HG02763 (cell line): ENCODE measurements at regions not wholly inside any gene's neighbourhood (a gene's known extent, or its start where the extent isn't known, plus 50 kb on each side); places are given as distances from the start of the nearest gene placed in this dataset.
"Not testable (repeated sequence)": the region's sequence is repeated elsewhere in the genome, so short reads cannot be mapped to it uniquely, and the experiment has no call there.

Experiments used
- ATAC-seq: cut with Tn5 transposase; IDR thresholded peaks from one replicate; pipeline ENCODE4 v1.9.1; 2021; ENCODE audit warnings: mild to moderate bottlenecking, moderate library complexity; ENCODE audit not compliant: unreplicated experiment

- ATAC-seq: no peak
Measured at GRCh38 chr3:105108823-105109222, 257.9 kb upstream of the ALCAM start.

- no peak for ATAC-seq
Measured at GRCh38 chr3:105118905-105119304, 247.8 kb upstream of the ALCAM start.

GRCh38 chr3:105119801-105120340 lies 246.8 kb upstream of the ALCAM start:
- no peak for ATAC-seq

- ATAC-seq: no peak
Measured at GRCh38 chr3:105130911-105131310, 235.8 kb upstream of the ALCAM start.

- ATAC-seq: no peak
Measured at GRCh38 chr3:105137911-105138310, 228.8 kb upstream of the ALCAM start.

- no peak for ATAC-seq
Measured at GRCh38 chr3:105139881-105140560, 226.7 kb upstream of the ALCAM start.

- ATAC-seq: no peak
Measured at GRCh38 chr3:105140899-105141367, 225.8 kb upstream of the ALCAM start.

- no peak for ATAC-seq
Measured at GRCh38 chr3:105144837-105145236, 221.9 kb upstream of the ALCAM start.

- no peak for ATAC-seq
Measured at GRCh38 chr3:105145511-105145910, 221.2 kb upstream of the ALCAM start.

- ATAC-seq: not testable (repeated sequence)
Measured at GRCh38 chr3:105149197-105149596, 217.5 kb upstream of the ALCAM start.

GRCh38 chr3:105152987-105153386 lies 213.7 kb upstream of the ALCAM start:
- ATAC-seq: no peak

GRCh38 chr3:105154692-105155091 lies 212.0 kb upstream of the ALCAM start:
- no peak for ATAC-seq

GRCh38 chr3:105157067-105157765 lies 209.5 kb upstream of the ALCAM start:
- ATAC-seq: no peak

- no peak for ATAC-seq
Measured at GRCh38 chr3:105157766-105158085, 209.0 kb upstream of the ALCAM start.

GRCh38 chr3:105158286-105158685 lies 208.4 kb upstream of the ALCAM start:
- ATAC-seq: no peak

- ATAC-seq: no peak
Measured at GRCh38 chr3:105162448-105162847, 204.3 kb upstream of the ALCAM start.

GRCh38 chr3:105166893-105167292 lies 199.8 kb upstream of the ALCAM start:
- ATAC-seq: no peak

- no peak for ATAC-seq
Measured at GRCh38 chr3:105170423-105170822, 196.3 kb upstream of the ALCAM start.

- ATAC-seq: no peak
Measured at GRCh38 chr3:105174017-105174615, 192.6 kb upstream of the ALCAM start.

GRCh38 chr3:105177576-105177975 lies 189.1 kb upstream of the ALCAM start:
- no peak for ATAC-seq

- ATAC-seq: no peak
Measured at GRCh38 chr3:105187344-105187743, 179.4 kb upstream of the ALCAM start.

- ATAC-seq: no peak
Measured at GRCh38 chr3:105195260-105195659, 171.4 kb upstream of the ALCAM start.
